Activated T-cell treated with anti-CD3 and anti-CD28 coated beads for 24 hours (primary cell): ENCODE measurements at regions not wholly inside any gene's neighbourhood (a gene's known extent, or its start where the extent isn't known, plus 50 kb on each side); places are given as distances from the start of the nearest gene placed in this dataset.
"Not testable (repeated sequence)": the region's sequence is repeated elsewhere in the genome, so short reads cannot be mapped to it uniquely, and the experiment has no call there.

Experiments
- DNase-seq: peaks from one replicate; pipeline ENCODE4 v3.0.0-alpha.2; 2020; ENCODE audit warnings: low read depth

GRCh38 chrX:15116900-15117299, 153.0 kb downstream of the ASB9 start:
- no peak for DNase-seq

DNA sequence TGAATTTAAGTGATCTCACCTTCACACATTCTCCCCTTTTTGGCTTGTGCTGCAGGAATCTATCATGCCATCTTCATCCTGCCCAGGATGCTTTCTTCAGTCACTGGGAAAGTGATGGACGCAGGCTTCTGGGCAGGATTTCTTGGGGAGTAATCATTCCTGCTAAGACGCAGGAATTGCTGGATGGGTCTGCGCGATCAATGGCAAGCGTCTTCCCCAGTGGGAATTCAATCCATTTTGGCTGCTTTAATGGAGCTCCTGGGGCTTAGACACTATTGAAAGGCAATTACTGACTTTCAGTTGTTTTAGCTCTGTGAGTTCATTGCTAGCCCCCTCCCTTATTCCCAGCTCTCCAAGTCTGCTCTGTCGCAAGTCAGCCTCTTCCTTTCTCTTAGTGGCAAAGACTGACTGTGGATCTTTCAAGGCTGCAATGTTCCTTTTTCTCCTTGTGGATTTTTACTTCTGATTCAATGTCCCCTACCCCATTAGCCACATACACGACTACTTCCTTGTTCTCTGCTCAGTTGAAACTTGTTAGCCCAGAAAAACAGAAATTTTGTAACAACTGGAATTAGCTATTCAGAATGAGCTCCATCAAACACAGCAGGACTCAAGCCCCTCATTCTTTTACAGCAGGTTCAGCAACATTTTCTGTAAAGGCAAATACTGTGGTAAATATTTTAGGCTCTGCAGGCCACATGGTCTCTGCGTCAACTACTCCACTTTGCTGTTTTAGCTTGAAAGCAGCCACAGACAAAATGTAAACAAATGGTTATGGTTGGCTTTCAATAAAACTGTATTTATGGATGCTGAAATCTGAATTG, 154.9 kb downstream of the ASB9 start:
- DNase-seq, result no peak

GRCh38 chrX:15107367-15107988, 162.4 kb downstream of the ASB9 start:
- DNase-seq, result no peak

- DNase-seq, result no peak
Observed at GRCh38 chrX:15098505-15098904, 171.4 kb downstream of the ASB9 start.

DNA sequence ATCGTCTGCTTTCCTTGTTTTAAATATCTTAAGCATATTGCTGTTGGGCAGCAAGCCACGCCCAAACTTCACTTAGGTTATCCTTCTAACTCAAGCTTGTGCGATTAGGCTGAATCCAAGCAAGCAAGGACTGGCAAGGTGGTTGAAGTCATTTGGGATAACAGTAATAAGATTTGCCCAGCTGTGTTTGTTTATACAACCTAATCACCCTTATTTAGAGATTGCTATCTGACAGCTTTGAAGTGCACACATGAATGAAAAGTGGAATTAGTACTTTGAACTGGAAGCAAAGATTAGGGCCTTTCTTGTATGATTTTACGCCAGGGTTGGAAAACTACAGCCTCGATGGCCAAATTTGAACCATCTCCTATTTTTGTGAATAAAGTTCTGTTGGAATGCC, 182.1 kb downstream of the ASB9 start:
- no peak for DNase-seq

GRCh38 chrX:15073313-15073712, 196.6 kb downstream of the ASB9 start:
- DNase-seq, result no peak

- DNase-seq, result no peak
Observed at GRCh38 chrX:15072880-15073279, 197.0 kb downstream of the ASB9 start.

DNA sequence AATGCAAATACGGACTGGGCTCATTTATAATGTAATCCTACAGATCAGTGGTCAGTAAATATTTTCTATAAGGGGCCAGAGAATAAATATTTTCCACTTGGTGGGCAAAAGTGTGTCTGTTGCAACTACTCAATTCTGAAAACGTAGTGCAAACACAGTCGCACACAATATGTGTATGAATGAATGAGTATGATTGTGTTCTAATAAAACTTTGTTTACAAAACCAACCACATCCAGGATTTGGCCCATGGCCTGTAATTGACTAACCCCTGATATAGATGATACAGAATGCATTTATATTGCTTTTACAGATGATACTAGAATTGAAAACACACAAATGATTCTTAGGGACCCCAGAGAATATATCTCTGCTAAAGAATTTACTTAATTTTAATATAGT, 197.6 kb downstream of the ASB9 start:
- DNase-seq, result no peak

DNA sequence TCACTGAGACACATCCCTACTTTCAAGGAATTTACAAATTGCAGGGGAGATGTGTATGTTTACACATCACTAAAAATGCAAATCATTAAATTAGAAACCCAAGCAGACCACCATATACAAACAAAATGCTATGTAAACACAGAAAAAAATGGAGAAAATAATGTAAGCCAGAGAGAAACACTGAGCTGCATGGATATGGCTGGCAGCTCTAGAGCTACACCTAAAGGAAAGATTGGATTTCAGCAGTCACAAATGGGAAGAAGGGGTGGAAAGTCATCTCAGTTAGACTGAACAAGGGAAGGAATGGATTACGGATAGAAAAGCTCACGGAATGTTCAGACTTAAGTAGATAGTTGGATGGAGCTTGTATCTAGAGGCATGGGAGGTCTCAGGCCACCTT, 186.3 kb downstream of the MOSPD2 start:
- DNase-seq, result no peak

DNA sequence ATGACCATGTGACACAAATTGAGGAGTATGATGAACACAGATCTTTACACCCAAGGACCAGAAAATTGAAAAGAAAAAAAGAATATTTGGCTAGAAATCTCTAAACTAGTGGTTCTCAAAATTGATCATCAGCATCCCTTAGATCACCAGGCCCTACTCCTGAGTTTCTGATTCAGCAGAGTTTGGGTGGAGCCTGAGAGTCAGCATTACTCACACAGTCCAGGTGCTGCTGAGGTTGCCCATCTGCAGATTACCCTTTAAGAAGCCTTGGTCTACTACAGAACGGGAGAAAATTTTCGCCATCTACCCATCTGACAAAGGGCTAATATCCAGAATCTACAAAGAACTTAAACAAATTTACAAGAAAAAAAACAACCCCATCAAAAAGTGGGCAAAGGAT, 182.8 kb downstream of the MOSPD2 start:
- DNase-seq, result no peak

- no peak for DNase-seq
Observed at GRCh38 chrX:15055146-15055930, 182.1 kb downstream of the MOSPD2 start.

GRCh38 chrX:15050395-15050794, 177.2 kb downstream of the MOSPD2 start:
- no peak for DNase-seq

DNA sequence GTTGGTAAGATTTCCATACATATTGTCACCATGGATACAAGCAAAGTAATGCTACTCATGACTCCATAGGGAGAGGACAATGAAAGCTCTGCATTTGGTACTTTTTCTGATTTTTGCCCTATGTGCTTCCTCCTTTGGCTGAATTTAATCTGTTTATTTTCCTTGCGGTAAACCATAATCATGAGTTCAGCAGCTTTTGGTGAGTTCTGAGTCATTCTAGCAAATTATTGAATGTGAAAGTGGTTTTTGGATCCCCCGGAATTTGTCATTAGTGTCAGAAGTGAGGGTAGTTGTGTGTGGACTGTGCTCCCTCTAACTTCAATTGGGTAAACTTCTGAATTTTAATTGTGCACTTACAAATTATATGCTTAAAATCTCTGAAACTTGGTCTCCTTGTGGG, 170.3 kb downstream of the MOSPD2 start:
- DNase-seq, result no peak

DNA sequence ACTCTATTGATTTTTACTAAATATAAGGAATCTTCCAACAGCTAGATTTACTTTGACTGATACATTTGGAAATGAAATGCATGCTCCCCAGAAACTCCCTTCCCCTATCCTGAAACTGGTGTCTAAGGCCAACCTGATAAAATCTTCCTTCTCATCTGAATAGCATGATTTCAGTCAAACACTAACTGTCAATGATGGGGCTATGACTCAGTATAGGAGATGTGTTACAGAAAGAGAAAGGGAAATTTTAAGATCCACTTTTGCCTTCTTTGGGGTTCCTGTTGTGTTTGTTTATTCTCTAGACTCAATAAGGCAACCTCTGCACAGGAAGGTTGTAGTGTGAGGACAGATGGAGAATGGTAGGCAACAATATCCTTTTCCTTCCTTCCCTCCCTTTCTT, 160.7 kb downstream of the MOSPD2 start:
- DNase-seq, result no peak

GRCh38 chrX:15017491-15017890, 144.3 kb downstream of the MOSPD2 start:
- DNase-seq, result no peak

DNA sequence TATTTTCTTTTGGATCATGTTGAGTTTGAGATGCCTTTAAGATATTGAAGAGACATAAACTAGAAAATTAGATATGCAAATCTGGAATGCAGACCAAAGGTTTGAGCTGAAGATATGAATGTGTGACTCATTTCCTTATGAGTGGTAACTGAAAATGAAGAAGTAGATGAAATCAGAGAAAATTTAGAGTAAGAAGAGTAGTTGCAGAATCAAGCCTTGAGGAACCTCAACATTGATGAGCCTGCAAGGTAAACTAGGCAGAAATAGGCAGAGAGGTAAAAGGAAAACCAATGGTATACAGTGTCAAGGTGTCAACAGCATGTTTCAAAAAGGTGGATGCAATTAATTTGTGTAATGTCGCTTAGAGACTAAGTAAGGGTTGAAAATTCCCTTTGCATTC, 142.8 kb downstream of the MOSPD2 start:
- no peak for DNase-seq

GRCh38 chrX:15014281-15014680, 141.1 kb downstream of the MOSPD2 start:
- no peak for DNase-seq

DNA sequence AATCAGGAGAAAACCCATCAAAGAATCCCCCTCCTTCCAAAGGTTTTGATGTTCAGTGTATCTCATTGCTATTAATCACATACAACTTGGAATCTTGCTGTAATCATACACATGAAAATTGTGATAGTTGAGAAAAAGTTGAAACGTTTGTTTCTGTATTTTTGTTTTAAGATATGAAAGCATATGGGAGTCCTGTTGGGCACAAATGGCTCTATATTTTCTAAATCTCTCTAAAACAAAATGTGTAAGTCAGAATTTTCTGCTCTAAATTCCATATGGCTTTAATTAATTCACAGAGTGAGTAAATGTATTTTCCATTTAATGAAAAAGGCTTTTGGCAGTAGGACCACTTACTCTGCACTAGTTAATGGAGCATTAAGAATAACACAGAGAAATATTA, 140.2 kb downstream of the MOSPD2 start:
- DNase-seq, result no peak

DNA sequence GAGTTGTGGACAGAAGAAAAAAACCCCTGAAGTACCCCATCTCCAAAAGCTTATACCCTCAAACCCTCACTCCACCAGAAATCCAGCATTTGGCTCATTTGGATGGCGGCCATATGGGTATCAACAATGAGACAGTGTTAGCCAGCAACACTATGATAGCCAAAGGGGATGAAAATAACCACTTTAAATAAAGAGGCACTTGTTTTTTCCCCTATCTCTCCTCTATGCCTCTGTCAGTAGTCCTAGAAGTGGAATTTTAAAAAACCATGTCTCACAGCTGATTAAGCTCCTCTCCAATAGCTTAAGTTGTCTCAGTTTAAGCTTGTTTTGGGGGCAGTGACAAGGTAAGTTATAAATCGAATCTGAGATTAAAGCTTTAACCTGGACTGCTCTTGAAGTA, 124.0 kb downstream of the MOSPD2 start:
- DNase-seq, result no peak

GRCh38 chrX:14984425-14984824, 111.2 kb downstream of the MOSPD2 start:
- not testable (repeated sequence) for DNase-seq
